ENCODE measurements at regions not wholly inside any gene's neighbourhood (a gene's known extent, or its start where the extent isn't known, plus 50 kb on each side); places are given as distances from the start of the nearest gene placed in this dataset.
A peak's percentile ranks its signal among the peaks of the same experiment; 100 is the strongest.

DNA sequence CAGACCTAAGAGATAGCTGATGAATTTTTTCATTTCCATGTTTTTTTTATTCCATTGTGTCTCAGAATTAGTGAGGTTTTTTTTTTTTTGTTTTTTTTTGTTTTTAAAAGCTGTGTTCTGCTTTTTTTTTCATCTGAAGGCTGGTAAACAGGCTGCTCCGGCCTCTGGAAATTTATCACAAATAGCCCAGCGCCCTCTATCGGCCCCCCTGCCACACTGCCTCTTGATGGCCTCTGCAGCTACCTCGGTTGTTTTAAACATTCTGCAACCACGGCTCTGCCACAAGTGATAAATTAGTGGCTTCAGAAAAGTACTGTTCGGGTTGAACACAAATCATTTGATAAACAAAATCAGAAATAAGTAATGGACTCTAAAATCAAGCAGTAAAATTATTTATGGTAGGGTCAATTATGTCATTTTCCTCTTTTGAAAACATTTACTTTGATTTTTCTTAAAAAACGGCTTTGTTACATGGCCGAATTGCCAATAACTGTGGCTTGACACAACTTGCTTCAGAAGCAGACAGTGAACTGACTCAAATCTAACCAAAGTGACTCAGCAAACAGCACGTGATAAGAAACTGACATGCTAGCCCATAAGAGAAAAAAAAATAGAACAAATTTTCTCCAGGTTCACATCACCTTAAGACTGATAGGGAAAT lies 87.8 kb downstream of the RSL24D1 start:
- TF ChIP-seq CHD2 (IDR thresholded peaks at IDR 0.05; ENCODE audit: low read length, partially characterized antibody) = no peak
- no peak for TF ChIP-seq CEBPB (IDR thresholded peaks at IDR 0.05)
- TF ChIP-seq, protein P1, sequence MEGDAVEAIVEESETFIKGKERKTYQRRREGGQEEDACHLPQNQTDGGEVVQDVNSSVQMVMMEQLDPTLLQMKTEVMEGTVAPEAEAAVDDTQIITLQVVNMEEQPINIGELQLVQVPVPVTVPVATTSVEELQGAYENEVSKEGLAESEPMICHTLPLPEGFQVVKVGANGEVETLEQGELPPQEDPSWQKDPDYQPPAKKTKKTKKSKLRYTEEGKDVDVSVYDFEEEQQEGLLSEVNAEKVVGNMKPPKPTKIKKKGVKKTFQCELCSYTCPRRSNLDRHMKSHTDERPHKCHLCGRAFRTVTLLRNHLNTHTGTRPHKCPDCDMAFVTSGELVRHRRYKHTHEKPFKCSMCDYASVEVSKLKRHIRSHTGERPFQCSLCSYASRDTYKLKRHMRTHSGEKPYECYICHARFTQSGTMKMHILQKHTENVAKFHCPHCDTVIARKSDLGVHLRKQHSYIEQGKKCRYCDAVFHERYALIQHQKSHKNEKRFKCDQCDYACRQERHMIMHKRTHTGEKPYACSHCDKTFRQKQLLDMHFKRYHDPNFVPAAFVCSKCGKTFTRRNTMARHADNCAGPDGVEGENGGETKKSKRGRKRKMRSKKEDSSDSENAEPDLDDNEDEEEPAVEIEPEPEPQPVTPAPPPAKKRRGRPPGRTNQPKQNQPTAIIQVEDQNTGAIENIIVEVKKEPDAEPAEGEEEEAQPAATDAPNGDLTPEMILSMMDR (IDR thresholded peaks at IDR 0.05) = peak; percentile 79
- TF ChIP-seq POLR2A (IDR thresholded peaks at IDR 0.05; ENCODE audit: low read length) = no peak
- TF ChIP-seq, protein P2, sequence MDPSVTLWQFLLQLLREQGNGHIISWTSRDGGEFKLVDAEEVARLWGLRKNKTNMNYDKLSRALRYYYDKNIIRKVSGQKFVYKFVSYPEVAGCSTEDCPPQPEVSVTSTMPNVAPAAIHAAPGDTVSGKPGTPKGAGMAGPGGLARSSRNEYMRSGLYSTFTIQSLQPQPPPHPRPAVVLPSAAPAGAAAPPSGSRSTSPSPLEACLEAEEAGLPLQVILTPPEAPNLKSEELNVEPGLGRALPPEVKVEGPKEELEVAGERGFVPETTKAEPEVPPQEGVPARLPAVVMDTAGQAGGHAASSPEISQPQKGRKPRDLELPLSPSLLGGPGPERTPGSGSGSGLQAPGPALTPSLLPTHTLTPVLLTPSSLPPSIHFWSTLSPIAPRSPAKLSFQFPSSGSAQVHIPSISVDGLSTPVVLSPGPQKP (IDR thresholded peaks at IDR 0.05; ENCODE audit: low read depth, low read length) = no peak
- TF ChIP-seq, protein P3, sequence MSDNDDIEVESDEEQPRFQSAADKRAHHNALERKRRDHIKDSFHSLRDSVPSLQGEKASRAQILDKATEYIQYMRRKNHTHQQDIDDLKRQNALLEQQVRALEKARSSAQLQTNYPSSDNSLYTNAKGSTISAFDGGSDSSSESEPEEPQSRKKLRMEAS (IDR thresholded peaks at IDR 0.05) = no peak
- no peak for TF ChIP-seq PHF8 (IDR thresholded peaks at IDR 0.05; ENCODE audit: borderline replicate concordance, low read depth)

Measured in A549 (cell line).